ENCODE measurements at regions not wholly inside any gene's neighbourhood (a gene's known extent, or its start where the extent isn't known, plus 50 kb on each side); places are given as distances from the start of the nearest gene placed in this dataset.
"Not testable (repeated sequence)": the region's sequence is repeated elsewhere in the genome, so short reads cannot be mapped to it uniquely, and the experiment has no call there.

GRCh38 chr21:9903579-9903978 lies 617.8 kb upstream of the TPTE start:
- not testable (repeated sequence) for H3K4me1 ChIP-seq (ENCODE audit: control insufficient read depth in 5 of 5, insufficient read depth in 5 of 5, low read length in 5 of 5); H3K36me3 ChIP-seq (ENCODE audit: control insufficient read depth in 4 of 4, insufficient read depth in 4 of 4, low read length in 4 of 4); H3K27me3 ChIP-seq (ENCODE audit: control insufficient read depth in 3 of 3, insufficient read depth in 3 of 3, low read length in 2 of 3); H3K9ac ChIP-seq (ENCODE audit: insufficient read depth in 1 of 2, low read length in 2 of 2); H3K4me3 ChIP-seq; H3K27ac ChIP-seq (ENCODE audit: low read depth in 1 of 2, low read length in 1 of 2); ATAC-seq (ENCODE audit: insufficient read depth, low FRiP score); H3K9me3 ChIP-seq (ENCODE audit: control insufficient read depth in 4 of 4, insufficient read depth in 3 of 4, low read length in 3 of 4); DNase-seq
- 53 to 62% methylated on average over 3 of the region's 3 CpGs for WGBS, 2 donors

DNA sequence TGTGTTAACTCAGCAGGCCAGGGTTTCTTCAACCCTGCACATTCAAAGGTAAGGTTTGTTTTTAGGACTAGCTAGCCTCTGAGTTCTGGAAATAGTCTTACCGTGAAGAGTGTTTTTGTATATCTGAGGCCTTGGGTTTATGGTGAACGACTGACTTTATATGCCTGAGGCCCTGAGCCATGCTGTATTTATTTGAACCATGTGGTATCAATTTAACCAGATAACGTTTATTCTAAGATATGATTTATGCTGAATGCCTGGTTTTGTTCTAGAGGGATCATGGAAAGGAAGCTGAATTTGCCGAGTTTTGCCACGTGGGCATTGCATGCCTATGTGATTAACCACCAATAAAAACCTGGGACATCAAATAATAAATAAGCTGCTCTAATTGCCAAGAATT lies 607.2 kb upstream of the TPTE start:
- not testable (repeated sequence) for H3K4me3 ChIP-seq; H3K9ac ChIP-seq (ENCODE audit: insufficient read depth in 1 of 2, low read length in 2 of 2); ATAC-seq (ENCODE audit: insufficient read depth, low FRiP score); H3K4me1 ChIP-seq (ENCODE audit: control insufficient read depth in 5 of 5, insufficient read depth in 5 of 5, low read length in 5 of 5); DNase-seq; H3K27me3 ChIP-seq (ENCODE audit: control insufficient read depth in 3 of 3, insufficient read depth in 3 of 3, low read length in 2 of 3); H3K9me3 ChIP-seq (ENCODE audit: control insufficient read depth in 4 of 4, insufficient read depth in 3 of 4, low read length in 3 of 4); H3K27ac ChIP-seq (ENCODE audit: low read depth in 1 of 2, low read length in 1 of 2); H3K36me3 ChIP-seq (ENCODE audit: control insufficient read depth in 4 of 4, insufficient read depth in 4 of 4, low read length in 4 of 4)
- WGBS, 2 donors: 39 to 45% methylated on average over 5 of the region's 5 CpGs

- H3K36me3 ChIP-seq (ENCODE audit: control insufficient read depth in 4 of 4, insufficient read depth in 4 of 4, low read length in 4 of 4); H3K4me3 ChIP-seq; ATAC-seq (ENCODE audit: insufficient read depth, low FRiP score); H3K9me3 ChIP-seq (ENCODE audit: control insufficient read depth in 4 of 4, insufficient read depth in 3 of 4, low read length in 3 of 4); H3K9ac ChIP-seq (ENCODE audit: insufficient read depth in 1 of 2, low read length in 2 of 2); DNase-seq; H3K27ac ChIP-seq (ENCODE audit: low read depth in 1 of 2, low read length in 1 of 2); H3K27me3 ChIP-seq (ENCODE audit: control insufficient read depth in 3 of 3, insufficient read depth in 3 of 3, low read length in 2 of 3); H3K4me1 ChIP-seq (ENCODE audit: control insufficient read depth in 5 of 5, insufficient read depth in 5 of 5, low read length in 5 of 5): not testable (repeated sequence)
- WGBS, 2 donors: 31 to 46% methylated on average over 1 of the region's 1 CpG
Observed at GRCh38 chr21:9919446-9919845, 601.9 kb upstream of the TPTE start.

GRCh38 chr21:9943639-9944038 lies 577.7 kb upstream of the TPTE start:
- 67 to 70% methylated on average over 7 of the region's 7 CpGs for WGBS, 2 donors

GRCh38 chr21:9946057-9946456 lies 575.3 kb upstream of the TPTE start:
- H3K4me1 ChIP-seq (ENCODE audit: control insufficient read depth in 5 of 5, insufficient read depth in 5 of 5, low read length in 5 of 5); H3K9ac ChIP-seq (ENCODE audit: insufficient read depth in 1 of 2, low read length in 2 of 2); H3K36me3 ChIP-seq (ENCODE audit: control insufficient read depth in 4 of 4, insufficient read depth in 4 of 4, low read length in 4 of 4); ATAC-seq (ENCODE audit: insufficient read depth, low FRiP score); DNase-seq; H3K4me3 ChIP-seq; H3K27me3 ChIP-seq (ENCODE audit: control insufficient read depth in 3 of 3, insufficient read depth in 3 of 3, low read length in 2 of 3); H3K27ac ChIP-seq (ENCODE audit: low read depth in 1 of 2, low read length in 1 of 2): not testable (repeated sequence)
- peaks cover 5 to 25% (median 6%) of the 10 kb centered on the region in 4 donors for H3K9me3 ChIP-seq (ENCODE audit: control insufficient read depth in 4 of 4, insufficient read depth in 3 of 4, low read length in 3 of 4)
- 24 to 37% methylated on average over 1 of the region's 1 CpG for WGBS, 2 donors

More at GRCh38 chr21:9943639-9944038, 577.7 kb upstream of the TPTE start:
- ATAC-seq (ENCODE audit: insufficient read depth, low FRiP score); DNase-seq; H3K4me1 ChIP-seq (ENCODE audit: control insufficient read depth in 5 of 5, insufficient read depth in 5 of 5, low read length in 5 of 5); H3K4me3 ChIP-seq; H3K27me3 ChIP-seq (ENCODE audit: control insufficient read depth in 3 of 3, insufficient read depth in 3 of 3, low read length in 2 of 3); H3K36me3 ChIP-seq (ENCODE audit: control insufficient read depth in 4 of 4, insufficient read depth in 4 of 4, low read length in 4 of 4); H3K27ac ChIP-seq (ENCODE audit: low read depth in 1 of 2, low read length in 1 of 2); H3K9ac ChIP-seq (ENCODE audit: insufficient read depth in 1 of 2, low read length in 2 of 2): not testable (repeated sequence)
- peaks cover 3 to 21% (median 5%) of the 10 kb centered on the region in 4 donors for H3K9me3 ChIP-seq (ENCODE audit: control insufficient read depth in 4 of 4, insufficient read depth in 3 of 4, low read length in 3 of 4)

- H3K36me3 ChIP-seq (ENCODE audit: control insufficient read depth in 4 of 4, insufficient read depth in 4 of 4, low read length in 4 of 4); DNase-seq; H3K4me1 ChIP-seq (ENCODE audit: control insufficient read depth in 5 of 5, insufficient read depth in 5 of 5, low read length in 5 of 5); H3K4me3 ChIP-seq; H3K27ac ChIP-seq (ENCODE audit: low read depth in 1 of 2, low read length in 1 of 2); H3K27me3 ChIP-seq (ENCODE audit: control insufficient read depth in 3 of 3, insufficient read depth in 3 of 3, low read length in 2 of 3); H3K9ac ChIP-seq (ENCODE audit: insufficient read depth in 1 of 2, low read length in 2 of 2); ATAC-seq (ENCODE audit: insufficient read depth, low FRiP score): not testable (repeated sequence)
- peaks cover 0 to 11% (median 1%) of the 10 kb centered on the region in 4 donors for H3K9me3 ChIP-seq (ENCODE audit: control insufficient read depth in 4 of 4, insufficient read depth in 3 of 4, low read length in 3 of 4)
- WGBS, 2 donors: 51 to 57% methylated on average over 8 of the region's 8 CpGs
Observed at GRCh38 chr21:9949510-9950289, 571.7 kb upstream of the TPTE start.

DNA sequence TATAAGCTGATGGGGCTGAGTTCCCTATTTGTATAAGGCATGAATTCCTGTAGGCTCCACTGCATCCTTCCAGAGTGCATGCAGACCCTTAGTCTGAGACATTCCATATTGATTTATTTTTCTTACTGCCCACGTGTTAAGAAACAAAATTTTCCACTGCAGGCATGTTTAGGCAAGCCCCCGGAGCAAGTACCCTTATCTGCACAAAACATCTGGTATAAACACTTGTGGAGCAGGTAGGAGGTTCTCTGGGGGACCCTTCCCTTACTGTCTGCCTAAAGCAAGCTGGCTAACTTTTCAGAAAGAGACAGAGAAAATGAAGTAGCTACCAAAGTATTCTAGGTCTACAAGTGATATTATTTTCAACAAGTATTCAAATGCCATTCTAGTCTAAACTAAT lies 571.0 kb upstream of the TPTE start:
- H3K27me3 ChIP-seq (ENCODE audit: control insufficient read depth in 3 of 3, insufficient read depth in 3 of 3, low read length in 2 of 3); H3K4me3 ChIP-seq; H3K27ac ChIP-seq (ENCODE audit: low read depth in 1 of 2, low read length in 1 of 2); H3K4me1 ChIP-seq (ENCODE audit: control insufficient read depth in 5 of 5, insufficient read depth in 5 of 5, low read length in 5 of 5); H3K9ac ChIP-seq (ENCODE audit: insufficient read depth in 1 of 2, low read length in 2 of 2); H3K36me3 ChIP-seq (ENCODE audit: control insufficient read depth in 4 of 4, insufficient read depth in 4 of 4, low read length in 4 of 4); DNase-seq; H3K9me3 ChIP-seq (ENCODE audit: control insufficient read depth in 4 of 4, insufficient read depth in 3 of 4, low read length in 3 of 4); ATAC-seq (ENCODE audit: insufficient read depth, low FRiP score): not testable (repeated sequence)
- 26 to 29% methylated on average over 2 of the region's 2 CpGs for WGBS, 2 donors

GRCh38 chr21:9958791-9959190 lies 562.6 kb upstream of the TPTE start:
- not testable (repeated sequence) for H3K36me3 ChIP-seq (ENCODE audit: control insufficient read depth in 4 of 4, insufficient read depth in 4 of 4, low read length in 4 of 4); H3K9me3 ChIP-seq (ENCODE audit: control insufficient read depth in 4 of 4, insufficient read depth in 3 of 4, low read length in 3 of 4); H3K27ac ChIP-seq (ENCODE audit: low read depth in 1 of 2, low read length in 1 of 2); H3K4me3 ChIP-seq; ATAC-seq (ENCODE audit: insufficient read depth, low FRiP score); H3K4me1 ChIP-seq (ENCODE audit: control insufficient read depth in 5 of 5, insufficient read depth in 5 of 5, low read length in 5 of 5); DNase-seq; H3K27me3 ChIP-seq (ENCODE audit: control insufficient read depth in 3 of 3, insufficient read depth in 3 of 3, low read length in 2 of 3); H3K9ac ChIP-seq (ENCODE audit: insufficient read depth in 1 of 2, low read length in 2 of 2)
